NCI-H1105 (cell line): ENCODE measurements at regions not wholly inside any gene's neighbourhood (a gene's known extent, or its start where the extent isn't known, plus 50 kb on each side); places are given as distances from the start of the nearest gene placed in this dataset.
A peak's percentile ranks its signal among the peaks of the same experiment; 100 is the strongest.

Experiments
- DNase-seq: peaks from one replicate; lab custom pipeline; 2025; lab: John Stamatoyannopoulos, UW

DNA sequence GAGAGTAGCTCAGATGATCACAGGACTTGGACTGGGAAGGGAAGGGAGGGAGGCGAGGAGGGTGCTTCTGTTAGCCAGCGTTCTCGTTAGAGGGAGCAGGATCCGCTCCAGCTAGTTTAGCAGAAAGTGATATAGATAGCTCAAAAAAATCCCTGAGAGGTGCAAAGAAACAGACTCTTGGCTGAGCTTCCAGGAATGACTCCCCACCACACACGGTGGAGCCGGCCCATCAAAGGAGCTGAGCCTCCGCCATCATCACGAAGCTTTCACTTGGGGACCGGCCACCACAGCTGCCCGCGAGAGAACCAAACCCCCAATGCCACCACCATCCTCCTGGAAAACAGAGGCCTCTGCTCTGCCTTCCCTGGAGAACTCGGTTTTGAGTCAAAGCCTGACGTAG lies 124.6 kb upstream of the BCL2L14 start:
- DNase-seq = no peak

DNA sequence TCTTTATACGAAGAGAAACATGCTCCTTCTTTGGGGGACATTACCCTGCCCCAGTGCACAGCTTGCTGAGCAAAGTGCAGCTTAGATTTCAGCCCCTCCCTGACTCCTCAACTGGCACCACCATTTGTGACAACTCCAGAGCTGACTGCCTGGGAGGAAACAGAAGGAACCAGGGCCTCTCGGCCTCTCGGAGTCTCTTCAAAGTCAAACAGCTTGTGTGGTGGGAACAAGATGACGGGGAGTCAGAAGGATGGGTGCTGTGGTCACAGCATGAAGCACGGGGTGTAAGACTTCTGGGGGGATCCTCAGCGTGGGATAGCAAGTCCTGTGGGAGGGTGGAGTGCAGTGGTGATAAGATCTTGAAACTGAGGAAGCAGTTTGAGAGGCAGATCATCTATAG lies 123.5 kb upstream of the BCL2L14 start:
- DNase-seq = no peak

DNA sequence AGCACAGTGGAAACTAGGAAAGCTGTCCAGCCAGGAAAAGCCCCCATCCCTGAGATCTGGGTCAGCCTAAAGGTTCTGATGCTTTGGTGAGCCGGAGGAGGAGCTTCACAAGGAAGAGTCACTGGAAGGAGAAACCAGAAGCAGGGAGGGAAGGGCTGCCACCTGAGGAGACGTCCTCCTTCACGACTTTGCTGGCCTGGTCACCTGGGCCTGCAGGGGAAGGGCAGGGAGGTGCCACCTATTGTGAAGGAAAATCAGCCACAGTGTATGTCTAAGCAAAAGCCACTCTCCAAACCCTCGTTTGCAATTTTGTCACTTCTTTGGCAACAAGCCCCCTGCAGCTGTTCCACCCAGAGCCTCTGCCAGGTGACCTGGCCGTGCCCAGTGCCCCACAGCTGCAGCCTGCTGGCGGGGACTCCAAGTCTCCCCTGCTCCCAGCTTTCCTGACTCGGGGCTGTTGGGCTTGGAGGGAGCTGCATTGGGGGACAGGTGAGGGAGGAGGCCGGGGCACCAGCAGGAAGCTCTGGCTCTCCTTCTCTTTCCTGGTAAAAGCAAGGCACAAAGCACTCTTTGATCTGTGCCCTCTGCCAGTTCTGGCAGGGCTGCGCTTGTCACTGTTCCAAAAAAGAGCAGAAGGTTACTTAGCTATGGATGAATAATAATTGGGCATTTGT lies 120.9 kb upstream of the BCL2L14 start:
- peak; percentile 94 for DNase-seq

DNA sequence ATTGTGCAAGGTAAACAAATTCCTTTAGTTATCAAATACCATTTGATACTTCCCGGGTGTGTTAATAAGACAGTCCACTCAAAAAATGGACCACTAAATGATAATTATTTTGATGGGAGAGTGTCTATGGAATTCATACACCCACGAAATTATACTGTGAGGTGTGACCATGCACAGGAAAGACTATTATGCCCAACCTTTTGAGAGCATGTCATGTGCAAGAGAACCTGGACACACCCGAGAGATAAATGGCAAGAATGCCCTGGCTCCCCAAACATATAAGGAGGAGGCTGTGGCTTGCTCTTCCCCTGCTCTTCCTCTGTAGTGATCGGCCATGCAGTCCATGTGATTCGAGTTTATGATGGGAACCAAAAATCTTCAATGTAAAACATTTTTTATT lies 119.5 kb upstream of the BCL2L14 start:
- no peak for DNase-seq

DNA sequence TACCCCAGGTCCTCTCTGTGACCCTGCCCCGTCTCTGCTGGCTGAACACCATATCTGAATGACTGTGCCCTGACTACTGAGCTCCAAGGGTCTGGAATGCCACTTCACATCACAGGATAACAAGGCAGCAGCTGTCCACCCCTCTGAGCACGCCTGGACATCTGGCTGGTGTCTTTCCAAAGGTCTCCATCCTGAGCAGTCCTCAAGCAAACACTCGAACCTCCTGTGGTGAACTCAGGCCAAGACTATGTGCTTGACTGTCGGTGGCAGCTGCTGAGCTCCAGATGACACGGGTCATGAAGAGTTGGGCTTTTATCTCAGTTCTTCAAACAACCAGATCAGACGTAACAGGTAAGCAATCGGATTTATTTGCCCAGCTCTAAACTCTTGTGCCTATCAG lies 117.2 kb upstream of the BCL2L14 start:
- DNase-seq = no peak

DNA sequence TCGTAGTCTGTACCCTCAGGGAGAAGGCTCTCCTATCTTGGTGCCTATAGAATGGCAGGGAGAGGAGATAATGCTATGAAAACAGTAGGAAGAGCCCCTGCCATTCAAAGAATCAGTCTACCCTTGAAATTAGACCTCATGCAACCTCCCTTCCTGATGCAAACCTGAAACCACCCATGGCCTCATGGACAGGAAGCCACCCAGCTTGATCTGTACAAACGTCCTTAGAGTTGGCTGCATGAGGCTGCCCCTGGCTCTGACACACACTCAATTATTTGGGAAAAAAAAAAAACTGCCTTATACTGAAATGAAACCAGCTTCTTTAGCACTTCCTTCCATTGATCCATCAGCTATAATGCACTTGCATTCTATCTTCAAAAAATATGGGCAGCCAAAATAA lies 116.6 kb upstream of the BCL2L14 start:
- no peak for DNase-seq

DNA sequence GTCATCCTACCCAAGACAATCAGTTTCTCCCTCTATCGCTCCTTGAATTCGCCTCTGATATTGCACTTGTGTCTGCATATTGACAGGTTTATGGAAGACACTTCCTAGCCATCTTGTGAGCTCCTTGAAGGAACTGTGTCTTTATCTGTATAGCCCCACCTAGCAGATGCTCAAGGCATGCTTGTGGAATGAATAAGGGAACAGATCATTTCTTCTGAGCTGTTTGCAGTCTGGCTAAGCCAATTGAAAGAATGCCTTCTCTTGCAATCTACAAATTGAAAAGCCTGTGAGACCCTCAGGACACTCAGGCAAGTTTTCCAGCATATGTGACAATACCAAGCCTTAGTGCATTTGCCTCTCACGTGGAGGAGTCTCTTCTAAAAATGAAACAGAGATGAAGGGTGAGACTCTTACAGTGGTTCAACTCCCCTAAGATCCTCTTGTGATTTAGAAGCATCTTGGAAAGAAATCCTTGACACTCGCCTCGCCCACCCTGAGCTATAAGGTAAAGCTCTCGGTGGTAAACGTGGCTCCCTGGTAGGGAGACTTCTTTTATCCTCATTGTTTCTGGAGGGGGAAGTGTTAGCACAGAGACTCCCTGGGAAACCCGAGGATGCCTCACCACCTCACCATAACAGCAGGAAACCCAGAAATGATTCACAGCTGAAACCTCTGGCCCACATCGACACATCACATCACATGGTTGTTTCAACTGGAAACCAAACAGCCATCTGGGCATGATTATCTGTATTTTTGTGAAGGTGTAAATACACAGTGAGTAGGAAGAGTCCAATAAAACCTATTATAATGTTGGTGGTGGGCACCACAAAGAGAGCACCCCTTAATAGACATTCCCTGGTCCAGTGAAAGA lies 112.3 kb upstream of the BCL2L14 start:
- DNase-seq = no peak

DNA sequence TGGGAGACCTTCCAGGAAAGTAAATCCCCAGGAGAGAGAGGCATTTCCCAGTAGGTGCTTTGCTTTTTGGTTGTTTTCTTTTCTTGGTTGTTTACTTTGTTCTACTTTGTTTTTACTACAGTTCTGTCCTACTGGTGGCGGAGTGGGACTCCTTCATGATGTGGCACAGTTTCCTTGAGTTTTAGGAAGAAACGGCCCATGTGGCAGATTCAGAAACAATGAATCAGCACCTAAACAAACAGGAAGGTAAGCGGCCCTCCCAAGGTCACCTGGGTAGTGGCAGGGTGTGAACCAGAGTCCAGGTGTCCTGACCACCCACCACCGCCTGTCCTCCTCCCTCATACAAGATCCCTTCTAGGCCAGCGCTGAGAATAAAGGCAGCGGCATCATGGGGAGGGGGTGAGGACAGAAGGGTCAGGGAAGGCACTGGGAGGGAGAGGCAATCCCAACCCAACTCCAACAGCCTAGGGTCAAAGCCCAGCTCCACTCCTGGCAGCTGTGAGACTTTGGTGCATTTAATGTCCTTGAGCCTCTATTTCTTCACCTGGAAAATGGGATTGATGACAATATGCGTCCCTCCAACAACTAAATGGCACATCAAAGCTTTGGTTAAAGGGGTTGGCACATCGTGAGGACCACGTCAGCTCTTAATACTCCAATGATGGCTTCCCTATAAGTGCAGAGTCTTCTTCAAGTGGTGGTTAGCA lies 111.5 kb upstream of the BCL2L14 start:
- no peak for DNase-seq

DNA sequence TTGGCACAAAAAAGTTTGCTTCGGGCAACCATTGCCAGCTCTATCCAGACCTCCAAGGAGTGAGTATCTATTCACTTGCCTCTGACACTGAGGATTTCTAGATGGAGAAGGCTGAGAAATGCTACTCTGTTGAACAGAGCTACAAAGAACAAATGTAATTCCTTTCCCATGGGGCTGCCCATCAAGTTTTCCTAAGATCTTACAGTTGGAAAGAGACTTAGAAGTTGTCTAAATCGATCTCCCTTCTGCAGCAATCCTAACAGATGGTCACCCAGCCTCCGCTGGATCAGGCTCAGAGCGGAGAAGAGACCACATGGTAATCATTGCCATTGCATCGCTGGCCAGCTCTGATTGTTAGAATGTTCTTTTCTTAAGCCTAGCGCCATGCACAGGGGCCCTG lies 110.1 kb upstream of the BCL2L14 start:
- no peak for DNase-seq

DNA sequence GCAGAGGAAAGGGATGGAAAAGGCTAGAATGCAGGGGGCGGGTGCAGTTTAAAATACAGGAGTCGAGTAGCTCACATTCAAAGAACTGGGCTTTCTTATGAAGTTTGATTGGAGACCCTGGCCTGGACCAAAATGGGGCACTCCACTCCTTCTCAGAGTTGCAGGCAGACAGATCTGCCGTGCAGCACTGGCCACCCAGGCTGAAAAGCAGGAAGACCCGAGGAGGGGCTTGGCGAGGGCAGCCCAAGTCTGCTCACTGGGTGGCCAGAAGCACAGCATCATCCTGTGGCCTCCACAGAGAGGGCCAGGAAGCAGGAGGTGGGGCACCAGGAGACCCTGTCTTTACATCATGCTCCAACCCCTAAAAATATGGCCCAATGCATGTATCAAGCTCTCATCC lies 109.1 kb upstream of the BCL2L14 start:
- DNase-seq = no peak

DNA sequence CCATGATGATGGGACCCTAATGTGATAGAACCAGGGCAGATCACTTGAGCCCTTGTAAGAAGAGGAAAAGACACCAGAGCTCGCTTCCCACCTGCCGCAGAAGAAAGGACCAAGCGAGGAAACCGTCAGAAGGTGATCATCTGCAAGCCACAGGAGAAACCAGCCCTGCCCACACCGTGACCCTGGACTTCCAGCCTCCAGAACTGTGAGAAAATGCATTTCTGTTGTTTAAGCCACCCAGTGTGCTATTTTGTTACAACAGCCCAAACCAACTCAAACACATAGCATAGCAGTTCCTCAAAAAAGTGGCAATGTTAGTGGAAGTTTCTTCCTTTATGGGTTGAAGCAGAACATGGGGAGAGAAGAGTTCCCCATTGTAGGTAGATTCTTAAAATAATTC lies 107.9 kb upstream of the BCL2L14 start:
- DNase-seq = no peak

DNA sequence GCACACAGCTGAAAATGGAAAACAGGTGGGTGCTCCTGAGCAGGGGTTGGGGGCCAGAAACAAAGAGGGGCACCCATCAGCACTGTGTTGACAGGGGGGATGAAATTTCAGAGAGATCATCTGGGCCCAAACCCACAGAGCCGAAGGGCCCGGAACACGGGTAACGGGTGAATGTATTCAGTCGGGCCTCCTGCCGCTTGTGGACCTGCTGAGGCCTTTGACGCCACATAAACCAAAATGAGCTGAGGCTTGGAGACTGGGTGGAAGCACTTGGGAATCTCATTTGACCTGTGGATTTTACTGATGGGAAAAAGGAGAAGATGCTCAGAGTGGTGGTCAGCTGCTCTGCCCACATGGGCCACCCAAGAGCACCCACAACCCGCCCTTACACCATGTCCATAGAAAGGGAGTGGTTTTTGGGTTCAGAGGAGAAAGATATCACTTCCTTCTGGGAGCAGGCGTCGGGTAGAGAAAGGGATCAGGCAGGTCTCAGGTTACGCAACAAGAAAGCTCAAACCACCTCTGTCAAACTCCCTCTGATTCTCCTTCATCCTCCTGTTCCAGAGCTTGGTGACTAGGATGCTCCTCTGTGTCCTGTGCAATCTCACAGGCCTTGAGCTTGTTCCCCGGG lies 106.8 kb upstream of the BCL2L14 start:
- no peak for DNase-seq

DNA sequence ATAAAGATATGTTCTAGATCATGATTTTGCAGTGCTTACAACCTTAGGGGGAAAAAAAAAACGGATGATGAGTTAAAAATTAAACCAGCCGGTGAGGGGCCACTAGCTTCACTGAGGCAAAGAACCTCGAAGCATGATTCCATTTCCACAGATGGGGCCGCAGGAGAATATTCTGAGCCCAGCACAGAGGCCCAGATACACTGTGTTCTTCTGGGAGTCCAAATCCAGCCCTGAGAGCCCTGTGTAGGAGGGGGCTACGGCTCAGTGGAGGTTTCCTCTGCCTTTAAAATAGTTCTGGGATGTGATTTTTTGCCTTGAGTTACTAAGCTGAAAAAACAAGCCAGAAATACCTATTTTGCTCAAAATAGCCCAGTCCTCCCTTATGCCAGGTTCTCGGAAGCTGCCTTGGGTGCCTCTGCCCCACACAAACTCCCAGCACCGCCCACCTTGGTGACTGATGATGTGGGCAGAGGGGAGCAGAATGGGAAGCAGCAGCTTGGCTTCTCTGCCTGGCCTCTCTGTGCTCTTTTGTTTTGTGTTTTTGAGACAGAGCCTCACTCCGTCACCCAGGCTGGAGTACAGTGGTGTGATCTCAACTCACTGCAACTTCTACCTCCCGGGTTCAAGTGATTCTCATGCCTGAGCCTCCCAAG lies 105.4 kb upstream of the BCL2L14 start:
- DNase-seq = no peak

DNA sequence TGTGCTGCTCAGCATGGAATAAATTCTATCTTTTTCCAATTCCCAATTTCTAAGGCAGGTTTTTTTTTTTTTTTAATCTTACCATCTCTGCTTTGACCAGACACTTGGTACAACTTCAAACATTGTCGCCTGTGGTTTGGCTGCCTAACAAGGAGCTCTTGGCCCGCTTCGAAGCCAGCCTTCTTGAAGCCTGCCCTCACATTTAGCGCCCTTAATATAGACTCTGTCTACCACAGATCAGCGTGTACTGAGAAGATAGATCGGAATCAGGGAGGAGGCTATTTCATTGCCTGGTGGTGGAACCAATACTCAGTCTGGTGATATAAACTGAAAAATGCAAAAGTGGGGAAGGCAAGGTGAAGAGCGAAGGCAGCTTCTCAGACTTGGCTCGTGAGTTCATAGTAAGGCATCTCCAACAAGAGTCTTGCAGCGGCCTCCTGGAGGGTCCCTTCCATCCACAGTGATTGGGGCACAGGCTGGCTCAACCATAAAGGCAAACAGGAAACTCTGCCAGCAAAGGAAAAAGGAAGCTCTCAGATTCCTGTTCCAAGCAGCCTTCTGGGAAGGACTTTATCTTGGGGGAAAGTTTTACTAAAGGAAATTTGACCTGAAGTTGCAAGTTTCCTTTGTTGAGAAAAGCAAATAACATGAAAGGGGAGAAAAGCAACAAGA lies 103.2 kb upstream of the BCL2L14 start:
- no peak for DNase-seq

DNA sequence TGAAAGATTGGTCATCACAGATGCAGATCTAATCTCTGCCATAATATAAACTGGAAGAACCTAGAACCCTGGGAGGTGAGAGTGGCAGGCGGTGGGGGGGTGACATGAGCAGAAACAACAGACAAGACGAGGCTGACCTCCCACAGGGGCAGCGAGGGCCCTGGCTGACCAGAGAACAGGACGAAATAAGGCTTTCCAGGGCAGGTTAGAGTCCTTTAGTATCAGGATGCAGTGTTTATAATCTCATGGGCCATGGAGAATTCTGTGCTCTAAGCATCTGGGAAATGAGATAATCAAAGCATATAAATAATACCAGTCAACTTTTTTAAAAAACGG lies 102.7 kb upstream of the BCL2L14 start:
- no peak for DNase-seq

DNA sequence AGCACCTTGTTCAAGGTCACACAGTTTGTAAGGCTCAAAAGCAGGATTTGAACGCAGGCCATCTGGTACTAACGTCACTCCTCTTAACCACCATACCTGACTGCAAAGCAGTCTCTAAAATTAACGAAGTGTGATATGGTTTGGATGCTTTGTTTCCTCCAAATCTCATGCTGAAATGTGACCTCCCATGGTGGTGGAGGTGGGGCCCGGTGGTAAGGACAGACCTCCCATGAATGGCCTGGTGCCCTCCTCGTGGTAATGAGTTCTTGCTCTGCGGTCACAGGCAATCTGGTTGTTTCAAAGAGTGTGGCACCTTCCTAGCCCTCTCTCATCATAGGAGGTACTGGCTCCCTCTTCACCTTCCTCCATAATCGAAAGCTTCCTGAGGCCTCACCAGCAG lies 102.2 kb upstream of the BCL2L14 start:
- no peak for DNase-seq

DNA sequence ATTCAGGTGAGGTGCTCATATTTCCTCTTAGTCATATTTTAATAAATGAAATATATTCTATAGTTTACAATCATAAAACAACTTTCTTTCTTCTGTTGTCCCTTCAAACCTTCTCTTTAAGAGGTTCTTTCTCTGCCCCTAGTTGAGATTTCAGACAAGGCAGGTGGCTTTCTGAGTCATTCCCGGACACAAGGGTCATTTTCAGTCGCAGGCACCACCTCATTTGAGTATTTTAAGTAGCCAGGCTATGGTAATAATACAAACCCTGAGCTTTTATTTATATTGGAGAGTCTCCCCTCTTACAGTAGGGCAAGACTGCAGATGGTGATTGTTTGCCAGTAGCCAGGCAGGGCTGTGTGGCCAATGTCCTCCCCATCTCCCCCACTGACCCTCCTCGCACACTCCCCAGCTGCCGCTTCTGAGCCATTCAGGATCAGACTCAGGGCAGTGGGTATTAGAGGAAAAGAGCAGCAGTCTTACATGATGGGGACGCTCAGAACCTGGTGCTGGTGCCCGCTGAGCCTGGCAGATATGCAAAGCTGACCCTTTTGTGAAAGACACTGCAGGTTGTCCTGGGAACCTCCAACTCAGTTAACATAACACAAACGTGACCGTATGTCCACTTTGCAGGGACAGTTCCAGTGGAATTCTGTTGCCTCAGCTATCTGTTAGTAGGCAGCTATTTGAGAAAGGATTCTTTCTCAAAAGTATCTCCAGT lies 101.1 kb upstream of the BCL2L14 start:
- no peak for DNase-seq

DNA sequence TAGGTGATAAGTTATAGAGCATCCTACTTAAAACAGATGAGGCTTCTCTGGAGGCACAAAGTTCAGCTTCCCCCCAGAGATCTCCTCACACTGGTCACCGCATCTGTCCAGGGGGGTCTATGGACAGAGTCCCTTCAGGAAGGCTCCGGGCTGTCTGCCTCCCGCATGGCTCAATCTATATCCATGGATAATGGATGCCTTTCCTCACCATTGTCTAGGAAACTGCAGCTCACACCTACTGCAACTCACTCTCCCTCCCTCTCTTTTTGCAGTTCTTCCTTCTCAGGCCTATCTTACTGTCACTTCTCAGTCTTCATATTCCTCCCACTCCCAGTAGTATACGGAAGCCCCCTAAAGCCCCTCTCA lies 100.6 kb upstream of the BCL2L14 start:
- DNase-seq = no peak

DNA sequence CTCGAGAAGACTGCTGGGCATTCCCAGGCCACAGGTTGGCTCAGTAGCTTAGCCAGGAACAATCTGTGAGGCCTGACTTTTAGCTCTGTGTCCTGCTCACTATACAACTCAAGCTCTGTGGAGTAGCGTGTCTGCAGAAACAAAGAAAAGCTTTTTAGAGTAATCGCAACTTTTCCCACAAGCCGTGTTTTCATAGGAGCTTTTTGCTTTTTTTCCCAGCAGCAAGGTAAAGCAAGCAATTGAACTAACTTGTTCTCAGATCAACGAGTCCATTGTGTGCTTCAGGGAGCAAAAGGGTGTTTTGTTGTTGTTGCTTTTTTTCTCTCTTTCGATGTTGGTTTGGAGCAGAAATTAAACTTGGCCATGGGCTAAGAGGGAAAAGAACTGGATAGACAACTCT lies 97.3 kb upstream of the BCL2L14 start:
- DNase-seq = no peak

DNA sequence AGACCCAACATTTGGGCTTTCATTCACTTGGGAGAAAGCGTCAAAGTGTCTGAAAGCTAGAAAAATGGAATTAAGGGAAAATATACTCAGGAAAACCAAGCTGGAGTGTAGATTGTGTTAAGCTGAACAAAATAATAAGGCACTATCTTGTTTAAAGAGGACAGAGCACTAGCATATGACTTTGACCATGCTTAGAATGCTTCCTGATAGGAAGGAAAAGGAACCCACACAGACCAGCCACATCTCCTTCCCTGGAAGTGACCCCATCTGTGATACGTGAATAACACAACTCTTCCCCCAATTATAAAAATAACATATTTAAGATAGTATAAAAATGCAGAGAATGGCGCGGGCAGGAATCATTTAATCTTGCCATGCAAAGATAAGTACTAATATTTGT lies 94.7 kb upstream of the BCL2L14 start:
- no peak for DNase-seq

DNA sequence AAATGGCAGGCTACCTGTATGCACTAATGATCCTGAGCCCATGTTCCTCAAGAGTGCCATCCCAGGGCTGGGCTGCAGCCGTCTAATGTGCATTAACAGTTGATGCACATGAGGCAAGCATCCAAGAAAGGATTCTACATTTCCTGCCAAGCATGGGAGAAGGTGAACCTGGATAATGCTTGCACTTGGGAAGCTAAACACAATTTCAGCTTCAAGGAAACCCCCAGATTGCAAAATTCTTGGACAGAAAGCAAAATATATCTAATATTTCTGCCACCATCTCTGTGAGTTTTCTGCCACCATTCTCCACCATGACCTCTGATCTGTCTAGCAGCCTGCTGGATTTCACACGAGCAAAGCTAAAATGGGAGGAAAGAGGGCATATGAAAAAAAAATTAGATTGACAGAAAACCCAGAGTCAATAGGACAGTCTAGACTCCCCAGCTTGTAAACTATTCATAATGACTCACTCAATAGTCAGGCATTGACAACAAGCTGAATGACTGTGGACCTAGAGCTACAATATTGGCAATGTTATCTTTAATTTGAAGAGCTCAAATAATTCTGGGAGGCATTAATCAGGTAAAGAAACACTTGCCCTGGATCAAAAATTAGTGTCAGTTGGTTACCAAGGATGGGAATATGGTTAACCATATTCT lies 91.9 kb upstream of the BCL2L14 start:
- DNase-seq = no peak
